Right renal cortex interstitium (tissue), 3 donors: ENCODE measurements at regions not wholly inside any gene's neighbourhood (a gene's known extent, or its start where the extent isn't known, plus 50 kb on each side); places are given as distances from the start of the nearest gene placed in this dataset.

Experiments
- DNase-seq, 3 donors: peaks; one replicate each; pipeline ENCODE4 v3.0.0-alpha.2; 2013; ENCODE audit warnings: low read depth in 3 of 3, low spot score in 2 of 3

- DNase-seq, result no peak
These were observed 155.8 kb upstream of the RAI14 start for GRCh38 chr5:34500236-34500847.

- DNase-seq, result no peak
These were observed 155.1 kb upstream of the RAI14 start for GRCh38 chr5:34501016-34501415.

GRCh38 chr5:34501840-34502239 lies 154.3 kb upstream of the RAI14 start:
- DNase-seq, result no peak

GRCh38 chr5:34502581-34502980 lies 153.5 kb upstream of the RAI14 start:
- no peak for DNase-seq

GRCh38 chr5:34503379-34504253 lies 152.5 kb upstream of the RAI14 start:
- no peak for DNase-seq

- DNase-seq, result no peak
These were observed 151.2 kb upstream of the RAI14 start for GRCh38 chr5:34504967-34505366.

- DNase-seq, result no peak
These were observed 150.4 kb upstream of the RAI14 start for GRCh38 chr5:34505731-34506130.

GRCh38 chr5:34507933-34508332 lies 148.2 kb upstream of the RAI14 start:
- no peak for DNase-seq

- no peak for DNase-seq
These were observed 146.7 kb upstream of the RAI14 start for GRCh38 chr5:34509392-34509791.

GRCh38 chr5:34510002-34510401 lies 146.1 kb upstream of the RAI14 start:
- no peak for DNase-seq

GRCh38 chr5:34511063-34511462 lies 145.1 kb upstream of the RAI14 start:
- DNase-seq, result no peak

GRCh38 chr5:34511481-34511880 lies 144.6 kb upstream of the RAI14 start:
- no peak for DNase-seq

- DNase-seq, result no peak
These were observed 144.2 kb upstream of the RAI14 start for GRCh38 chr5:34511915-34512314.

- DNase-seq, result no peak
These were observed 140.0 kb upstream of the RAI14 start for GRCh38 chr5:34516166-34516565.

- no peak for DNase-seq
These were observed 139.4 kb upstream of the RAI14 start for GRCh38 chr5:34516686-34517085.

GRCh38 chr5:34517249-34517648 lies 138.9 kb upstream of the RAI14 start:
- no peak for DNase-seq

- DNase-seq, result no peak
These were observed 136.5 kb upstream of the RAI14 start for GRCh38 chr5:34519489-34520220.

- DNase-seq, result no peak
These were observed 134.4 kb upstream of the RAI14 start for GRCh38 chr5:34521628-34522290.

GRCh38 chr5:34522599-34523386 lies 133.3 kb upstream of the RAI14 start:
- DNase-seq, result peak; percentile 65 to 74 (median 67)

- DNase-seq, result no peak
These were observed 132.8 kb upstream of the RAI14 start for GRCh38 chr5:34523387-34523726.
